HG03175 (cell line): ENCODE measurements at regions not wholly inside any gene's neighbourhood (a gene's known extent, or its start where the extent isn't known, plus 50 kb on each side); places are given as distances from the start of the nearest gene placed in this dataset.

ENCODE experiments used
- ATAC-seq: cut with Tn5 transposase; IDR thresholded peaks from one replicate; pipeline ENCODE4 v1.9.1; 2021; ENCODE audit warnings: mild to moderate bottlenecking, moderate library complexity; ENCODE audit not compliant: unreplicated experiment

DNA sequence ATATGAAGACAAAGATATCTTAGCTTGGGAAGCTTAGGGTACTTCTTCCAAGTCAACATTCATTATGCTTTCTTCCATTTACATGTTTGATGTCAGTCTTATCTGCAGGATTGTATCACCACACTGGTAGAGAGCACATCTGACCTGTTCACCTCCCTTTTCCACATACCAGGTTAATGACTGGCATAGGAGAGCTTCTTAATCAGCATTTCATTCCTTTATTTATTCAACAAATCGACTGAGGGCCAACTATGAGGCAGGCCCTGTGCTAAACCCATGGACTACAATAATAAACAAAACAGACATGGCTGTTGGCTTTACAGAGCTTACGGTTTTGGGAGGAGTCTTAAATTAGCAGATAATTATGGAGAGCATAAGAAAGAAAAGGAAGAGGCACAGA is 378.1 kb upstream of the CDH11 start:
- ATAC-seq, result no peak

DNA sequence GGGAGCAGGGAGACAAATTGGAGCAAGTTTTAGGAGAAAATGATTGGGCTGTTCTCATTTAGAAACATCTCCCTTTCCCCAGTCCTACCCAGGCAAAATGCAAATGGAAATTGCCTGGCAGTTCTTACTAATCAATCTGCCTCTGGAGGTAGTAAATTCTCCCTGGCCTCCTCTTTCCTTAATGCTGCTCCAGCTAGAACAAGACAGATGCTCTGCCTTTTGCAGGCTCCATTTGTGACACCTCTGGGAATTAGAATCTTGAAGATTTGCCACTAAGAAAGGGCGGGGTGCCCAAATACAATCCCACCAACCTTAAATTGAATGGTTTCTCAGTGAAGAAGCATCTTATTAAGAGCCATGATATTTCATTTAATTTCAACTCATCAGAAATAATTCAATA is 377.7 kb upstream of the CDH11 start:
- ATAC-seq, result no peak

DNA sequence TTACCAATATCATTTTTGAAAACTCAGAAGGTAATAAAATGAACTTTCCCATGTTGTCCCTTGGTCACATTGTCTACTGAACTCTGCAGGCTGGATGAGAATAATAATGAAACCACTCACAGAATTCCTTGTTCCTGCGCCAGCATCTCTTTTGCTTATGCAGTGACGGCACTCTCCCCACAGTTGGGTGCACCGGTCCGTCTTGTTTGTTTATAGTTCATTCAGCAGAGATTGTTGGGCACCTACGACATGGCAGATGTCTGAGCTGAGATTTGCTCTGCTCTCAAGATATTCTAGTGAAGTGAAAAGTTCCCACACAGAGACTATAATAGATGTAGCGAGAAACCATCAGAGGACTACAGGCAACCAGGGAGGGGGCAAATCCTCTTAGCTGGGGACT is 375.7 kb upstream of the CDH11 start:
- ATAC-seq, result no peak

DNA sequence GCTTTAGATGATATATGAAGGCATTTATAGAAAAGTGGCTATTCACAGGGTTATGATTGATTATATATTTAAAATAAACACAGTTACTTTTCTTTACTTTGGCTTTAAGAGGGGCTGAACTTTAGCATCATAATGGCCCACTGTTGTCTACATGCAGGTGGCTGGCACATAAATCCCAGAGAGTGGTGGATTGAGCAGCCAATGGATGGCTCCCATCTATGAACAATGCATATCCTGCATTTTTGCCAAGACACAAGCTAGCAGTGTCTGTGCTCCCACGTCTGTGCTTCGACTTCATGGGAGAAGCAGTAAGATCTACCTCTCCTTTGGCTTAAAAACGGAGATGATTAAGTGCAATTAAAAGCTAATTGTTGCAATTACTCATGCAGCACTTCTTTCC is 373.2 kb upstream of the CDH11 start:
- ATAC-seq, result no peak

DNA sequence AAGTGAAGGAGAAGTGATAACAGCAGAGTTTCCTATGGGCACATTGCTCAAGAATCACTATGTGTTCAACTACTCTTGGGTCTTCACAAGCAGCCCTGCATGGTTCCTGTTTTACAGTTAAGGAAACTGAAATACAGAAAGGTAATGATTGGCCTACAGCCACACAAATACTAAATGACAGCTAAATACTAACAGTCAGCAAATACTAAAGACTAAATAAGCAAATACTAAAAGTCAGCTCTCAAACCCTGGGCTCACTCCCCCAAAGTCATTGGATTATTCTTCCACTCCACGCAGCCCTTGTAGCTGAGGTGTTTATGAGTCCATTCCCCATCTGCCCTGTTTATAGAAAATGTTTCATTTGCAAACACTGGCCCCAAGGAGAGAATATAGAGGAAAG is 372.7 kb upstream of the CDH11 start:
- no peak for ATAC-seq

DNA sequence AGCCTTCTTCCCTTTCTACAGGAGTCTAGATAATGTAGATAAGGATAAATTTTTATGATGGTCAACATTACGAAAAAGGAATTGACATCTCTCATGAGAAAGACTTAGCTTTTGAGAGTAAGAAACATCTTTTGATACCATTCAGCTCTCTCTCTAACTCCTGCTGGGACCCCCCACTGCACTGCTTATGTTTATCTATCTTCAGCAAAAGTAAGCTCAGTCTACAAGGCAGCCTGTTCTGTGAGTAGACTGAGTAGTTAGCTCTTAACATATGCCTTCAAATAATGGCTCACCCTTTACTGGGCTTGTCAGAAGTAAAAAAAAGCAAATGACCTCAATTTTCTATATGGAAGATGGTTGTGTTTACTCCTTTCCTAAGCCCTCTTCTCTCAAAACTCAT is 372.2 kb upstream of the CDH11 start:
- ATAC-seq, result no peak

DNA sequence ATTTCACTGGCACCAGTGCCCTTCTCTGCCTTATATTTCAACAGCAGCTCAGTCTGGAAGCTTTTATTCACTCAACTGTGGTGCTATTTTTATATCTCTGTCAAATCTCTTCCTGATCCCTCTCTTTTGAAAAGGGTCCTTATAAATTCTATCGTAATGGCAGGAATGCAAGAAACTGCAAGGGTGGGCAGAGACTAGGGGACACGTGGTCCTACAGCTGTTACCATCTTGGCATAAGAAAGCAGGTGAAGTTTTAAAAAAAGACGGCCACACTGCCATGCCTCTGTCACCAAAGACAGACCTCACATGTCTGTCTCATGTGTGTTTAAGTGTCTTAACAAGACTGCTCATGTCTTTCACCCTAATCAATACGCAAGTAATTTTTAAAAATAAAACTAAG is 368.4 kb upstream of the CDH11 start:
- ATAC-seq, result no peak

DNA sequence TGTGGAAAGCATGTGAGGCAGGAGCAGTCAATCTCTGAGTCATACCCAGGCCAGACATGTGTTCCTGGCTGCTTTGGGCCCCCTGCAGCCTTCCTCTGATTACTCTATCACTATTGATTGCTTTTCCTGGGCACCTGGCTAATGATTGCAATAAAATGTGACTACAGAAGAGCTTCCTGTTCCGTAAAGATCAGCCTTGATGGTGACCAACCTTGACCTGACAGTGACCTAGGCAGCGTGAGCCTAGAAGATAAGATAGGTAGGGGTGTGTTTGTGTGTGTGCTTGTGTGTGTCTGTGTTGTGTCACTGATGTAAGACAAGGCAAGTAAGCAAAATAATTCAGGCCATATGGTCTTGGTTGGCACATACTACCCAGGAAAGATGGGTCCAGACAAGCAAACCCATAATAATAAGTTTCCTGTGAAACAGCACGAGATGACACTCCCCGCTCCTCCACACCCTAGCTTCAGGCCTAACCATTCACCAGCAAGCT is 367.7 kb upstream of the CDH11 start:
- ATAC-seq, result no peak

DNA sequence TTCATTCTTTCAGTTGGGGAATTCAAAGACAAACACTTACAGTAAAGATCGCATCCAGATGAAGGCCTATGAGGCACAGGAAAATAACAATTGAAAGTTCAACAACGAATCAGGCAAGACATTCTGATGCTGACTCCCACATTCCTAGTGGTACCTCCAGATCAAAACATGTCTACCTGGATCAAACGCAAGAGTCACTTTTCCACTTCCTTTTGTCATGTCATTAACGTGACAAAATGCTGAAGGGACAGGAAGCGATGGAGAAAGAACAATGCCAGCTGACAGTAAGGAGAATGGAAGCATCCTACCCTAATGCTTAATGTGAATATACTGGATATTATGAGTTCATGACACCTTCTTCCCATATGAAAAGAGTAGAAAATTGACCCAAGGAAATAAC is 365.4 kb upstream of the CDH11 start:
- ATAC-seq, result no peak

DNA sequence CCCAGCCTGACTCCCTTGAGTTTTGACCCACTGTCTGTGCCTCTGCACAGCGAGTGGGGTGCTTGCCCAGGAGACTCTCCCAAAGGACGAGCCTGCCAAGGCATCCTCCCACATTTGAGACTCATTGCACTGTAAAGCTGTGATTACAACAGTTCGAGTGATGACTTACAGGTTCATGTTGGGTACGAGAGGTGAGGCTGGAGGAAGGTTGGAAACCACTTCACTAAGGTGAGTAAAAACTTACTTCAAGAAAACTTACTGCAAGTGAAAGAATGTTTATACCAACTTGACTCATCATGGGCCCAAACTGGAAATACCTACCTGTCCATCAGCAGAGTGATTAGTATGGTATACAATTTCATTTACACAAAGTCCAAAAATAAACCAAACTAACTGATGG is 360.1 kb upstream of the CDH11 start:
- ATAC-seq, result no peak

DNA sequence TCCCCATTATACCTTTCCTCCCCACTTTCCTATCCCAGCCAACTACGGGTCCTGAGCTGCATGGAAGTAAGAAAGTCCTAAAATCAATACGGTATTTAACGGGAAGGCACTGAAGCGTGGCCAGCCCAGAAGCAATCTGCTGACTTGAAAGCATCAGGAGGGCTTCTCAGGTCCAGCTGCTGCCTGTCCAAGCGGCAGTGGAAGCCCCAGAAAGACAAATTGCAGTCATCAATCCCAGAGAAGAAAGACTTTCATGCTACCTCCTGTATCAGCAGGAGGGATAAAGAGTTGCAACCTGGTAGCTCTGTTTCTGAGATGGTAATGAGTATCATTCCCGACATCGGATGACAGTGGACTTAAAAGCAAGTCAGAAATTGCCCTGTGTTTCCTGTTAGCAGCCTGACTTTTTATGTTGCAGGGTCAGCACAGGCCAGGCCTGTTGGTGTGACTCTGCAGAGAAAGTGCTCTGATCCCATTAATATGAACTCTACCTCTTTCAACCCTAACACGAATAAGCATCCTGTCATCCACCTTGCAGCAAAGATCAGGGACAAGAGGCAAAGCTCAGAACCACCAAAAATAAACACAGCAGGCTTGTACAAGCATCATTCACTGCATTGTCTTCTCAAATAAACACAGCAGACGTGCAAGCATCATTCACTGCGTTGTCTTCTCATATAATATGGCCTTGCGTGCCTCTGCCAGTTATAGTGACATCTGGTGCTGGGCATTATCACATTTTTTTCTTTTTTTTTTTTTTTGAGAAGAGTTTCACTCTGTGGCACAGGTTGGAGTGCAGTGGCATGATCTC is 358.6 kb upstream of the CDH11 start:
- no peak for ATAC-seq

DNA sequence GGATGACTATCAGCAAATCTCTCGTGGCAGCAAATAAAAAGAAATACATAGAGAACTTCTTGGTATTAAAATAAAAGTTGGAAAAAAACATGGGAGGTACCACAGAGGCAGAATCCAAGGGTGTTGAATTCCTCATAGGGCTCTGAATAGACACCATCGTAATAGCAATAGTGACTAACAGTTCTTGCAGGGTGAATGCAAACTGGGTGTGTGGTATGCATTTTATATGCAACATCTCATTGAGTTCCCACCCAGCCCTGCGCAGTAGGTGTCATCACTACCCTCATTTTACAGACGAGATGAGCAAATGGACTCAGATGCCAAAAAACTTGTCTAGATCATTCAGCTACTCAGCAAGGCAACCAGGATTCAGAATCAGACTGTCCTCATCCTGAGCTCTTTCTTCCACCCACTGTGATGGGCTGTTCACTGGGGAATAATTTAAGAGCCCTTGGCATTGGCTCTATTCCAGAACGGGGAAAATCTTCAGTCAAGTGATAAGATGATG is 354.6 kb upstream of the CDH11 start:
- ATAC-seq, result no peak

DNA sequence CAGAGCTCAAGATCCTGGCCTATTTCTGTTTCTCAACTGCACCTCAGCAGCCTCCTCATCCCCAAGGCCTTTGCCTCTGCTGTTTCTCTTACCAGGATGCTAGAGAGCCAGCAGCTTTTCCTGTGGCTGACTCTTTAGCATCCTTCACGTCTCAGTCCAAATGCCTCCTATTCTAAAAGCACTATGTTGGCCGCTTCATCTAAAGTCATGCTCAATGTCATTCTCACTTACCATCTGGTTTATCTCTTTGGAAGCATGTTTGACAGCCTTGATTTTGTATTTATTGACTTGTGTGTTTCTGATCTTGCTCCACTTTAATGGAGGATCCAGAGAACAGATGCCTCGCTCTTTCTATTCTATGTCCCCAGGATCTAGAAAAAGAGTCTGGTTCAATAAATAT is 351.8 kb upstream of the CDH11 start:
- no peak for ATAC-seq

DNA sequence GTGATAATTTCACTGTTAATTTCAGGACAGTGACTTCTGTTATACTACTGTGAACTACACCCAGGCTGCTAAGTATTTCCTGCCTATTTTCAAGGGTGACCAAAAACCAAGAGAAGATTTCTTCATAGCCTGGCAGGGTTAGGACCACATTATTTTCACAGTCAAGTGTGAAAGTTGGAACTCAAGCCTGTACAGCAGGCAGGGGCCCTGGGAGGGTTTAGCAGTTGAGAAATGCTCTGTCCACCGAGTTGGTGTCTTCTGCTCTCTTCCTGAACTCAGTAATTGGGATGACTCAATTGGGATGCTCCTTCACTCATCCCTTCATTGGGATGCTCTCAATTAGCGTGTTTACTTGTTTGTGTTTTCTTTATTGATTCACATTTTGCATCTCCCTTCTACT is 347.3 kb upstream of the CDH11 start:
- no peak for ATAC-seq

DNA sequence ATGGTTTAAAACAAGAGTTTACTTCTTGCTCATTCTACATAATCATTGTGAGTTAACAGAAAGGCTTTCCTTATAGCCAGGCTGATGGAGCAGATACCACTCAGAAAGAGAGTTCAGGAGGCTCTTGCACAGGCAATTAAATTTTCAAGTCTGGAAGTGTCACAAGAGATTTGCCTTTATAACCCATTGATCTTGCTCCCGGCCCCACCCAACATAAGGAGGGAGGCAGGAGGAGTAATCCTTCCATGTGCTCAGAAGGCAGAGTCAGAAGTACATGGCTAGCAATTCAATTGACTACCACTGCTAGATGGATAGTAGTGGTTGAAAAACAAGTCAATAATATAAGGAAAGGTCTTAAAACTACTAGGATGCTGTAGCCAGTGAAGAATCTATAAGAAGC is 346.3 kb upstream of the CDH11 start:
- no peak for ATAC-seq

DNA sequence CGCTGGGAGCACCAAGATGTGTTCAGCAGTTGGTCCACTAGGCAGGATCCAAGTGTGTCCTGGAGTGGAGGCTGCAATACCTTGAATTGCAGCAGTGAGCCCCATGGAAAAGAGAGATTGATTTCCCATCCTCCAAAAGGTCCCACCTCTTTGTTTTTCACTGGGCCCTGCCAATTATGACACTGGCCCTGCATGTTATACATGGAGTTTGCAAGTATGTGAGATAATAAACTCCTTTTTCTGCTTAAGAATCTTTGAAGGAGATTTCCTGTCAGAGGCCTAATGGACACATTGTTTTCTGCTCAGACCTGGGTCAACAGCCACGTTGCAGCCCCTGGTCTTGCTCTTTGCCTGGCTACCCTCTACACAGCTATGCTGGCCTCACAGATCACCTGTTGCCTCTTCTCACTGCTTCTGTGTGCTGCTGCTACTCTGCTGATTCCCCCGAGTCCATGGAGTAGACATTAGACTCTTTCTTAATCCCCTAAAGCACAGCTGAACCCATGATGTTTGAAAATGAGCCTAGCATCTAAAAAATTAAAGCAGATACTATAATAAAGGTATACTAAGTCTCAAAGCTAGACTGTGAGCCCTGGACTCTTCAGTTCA is 341.9 kb upstream of the CDH11 start:
- ATAC-seq, result no peak

DNA sequence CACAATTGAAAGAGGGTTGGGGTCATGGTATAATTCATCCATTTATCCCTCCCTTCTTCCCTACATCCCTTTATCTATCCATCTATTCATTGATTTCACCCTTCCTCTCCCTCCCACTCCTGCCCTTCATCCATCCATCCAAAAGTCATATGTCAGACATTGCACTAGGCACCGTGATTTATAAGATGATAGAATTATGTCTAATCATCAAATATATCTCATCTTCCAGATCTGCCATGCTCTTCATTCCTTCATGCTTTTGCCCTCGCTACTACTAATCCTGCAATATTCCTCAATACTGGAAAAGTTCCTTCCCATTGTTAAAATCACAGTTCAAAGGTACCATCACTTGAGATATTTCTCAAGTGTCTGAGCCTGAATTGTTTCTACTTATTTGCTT is 335.2 kb upstream of the CDH11 start:
- no peak for ATAC-seq

DNA sequence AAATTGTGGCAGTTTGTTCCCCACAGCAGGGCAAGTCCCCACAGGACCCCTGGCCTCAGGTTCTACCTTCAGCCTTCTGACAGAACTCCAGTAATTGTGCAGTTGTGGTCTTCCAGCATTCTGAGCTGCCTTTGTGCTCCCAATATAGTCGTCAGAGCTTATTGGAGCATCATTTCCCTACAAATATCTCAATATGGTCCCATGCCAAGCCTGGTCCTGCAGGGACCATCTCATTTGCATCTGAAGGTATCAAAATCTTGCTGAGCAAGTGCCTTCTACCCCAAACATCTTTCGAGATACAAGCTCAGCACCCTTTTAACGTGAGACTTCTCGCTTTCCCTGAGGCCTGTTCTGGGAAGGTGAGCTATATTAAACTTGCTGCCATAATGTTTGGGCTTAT is 333.9 kb upstream of the CDH11 start:
- ATAC-seq, result no peak

DNA sequence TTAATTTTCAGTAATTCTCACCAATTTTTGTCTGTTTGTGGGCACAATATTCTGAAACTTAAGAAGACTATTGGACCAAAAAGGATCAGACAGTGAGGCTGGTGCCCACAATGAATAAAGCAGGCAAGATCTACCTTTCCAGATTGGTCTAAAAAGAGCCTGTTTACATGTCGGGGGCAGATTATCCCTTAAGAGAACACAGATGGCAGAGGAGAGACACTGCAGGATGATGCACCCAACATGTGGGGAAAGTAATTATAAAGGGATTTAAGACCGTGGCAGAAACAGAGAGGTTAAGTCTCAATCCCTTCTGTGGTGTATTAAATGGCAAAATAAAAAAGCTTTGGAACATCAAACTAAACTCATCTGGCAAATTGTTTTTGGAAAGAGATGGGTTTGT is 331.8 kb upstream of the CDH11 start:
- ATAC-seq, result no peak

DNA sequence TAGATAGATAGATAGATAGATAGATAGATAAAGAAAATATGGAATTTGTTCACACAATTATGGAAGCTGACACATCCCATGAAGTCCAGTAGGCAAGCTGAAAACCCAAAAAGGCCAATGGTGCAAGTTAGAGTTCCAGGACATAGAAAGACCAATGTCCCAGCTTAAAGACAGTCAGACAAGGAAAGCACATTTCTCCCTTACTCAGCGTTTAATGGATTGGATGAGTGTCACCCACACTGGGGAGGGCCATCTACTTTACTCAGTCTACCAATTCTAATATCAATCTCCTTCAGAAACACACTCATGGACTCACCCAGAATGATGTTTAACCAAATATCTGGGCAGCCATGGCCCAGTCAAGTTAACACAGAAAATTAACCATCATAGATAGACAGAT is 327.7 kb upstream of the CDH11 start:
- no peak for ATAC-seq

DNA sequence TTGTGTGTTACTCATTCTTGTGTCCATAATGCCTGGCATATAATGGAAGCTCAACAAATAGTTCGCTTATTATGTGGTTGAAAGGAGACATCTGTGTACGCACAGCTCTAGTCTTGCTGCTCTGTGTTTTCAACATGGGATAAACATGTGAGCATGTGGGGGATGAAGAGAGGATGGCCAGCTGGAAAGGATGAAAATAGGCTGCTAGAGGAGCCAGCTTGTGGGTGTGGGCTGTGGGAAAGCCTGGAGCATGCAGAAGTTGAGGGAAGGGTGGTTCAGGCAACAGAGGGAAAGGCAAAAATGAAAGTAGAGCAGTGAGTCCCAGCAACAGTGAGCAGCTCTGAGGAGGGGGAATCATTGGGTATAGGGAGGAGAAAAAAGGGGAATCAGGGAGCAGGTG is 324.6 kb upstream of the CDH11 start:
- ATAC-seq, result no peak
